ENCODE measurements at regions not wholly inside any gene's neighbourhood (a gene's known extent, or its start where the extent isn't known, plus 50 kb on each side); places are given as distances from the start of the nearest gene placed in this dataset.

DNA sequence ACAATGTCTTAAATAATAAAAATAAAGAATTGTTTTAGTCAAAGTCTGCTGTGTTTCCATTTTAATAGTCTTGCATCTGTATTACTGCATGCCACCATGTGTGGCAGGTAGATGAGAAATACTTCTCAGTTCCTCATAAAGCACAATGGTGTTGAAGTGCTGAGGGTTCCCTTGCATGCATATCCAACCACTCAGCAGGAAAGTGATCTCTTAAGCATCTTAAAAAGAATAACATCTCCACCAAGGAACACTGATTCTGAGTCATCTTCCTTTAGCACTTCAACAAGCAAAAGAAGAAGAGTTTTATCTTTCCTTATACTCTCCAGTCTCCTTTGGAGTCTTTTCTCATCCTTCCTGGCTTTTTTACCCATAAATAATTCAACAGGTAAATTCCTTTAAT lies 602.0 kb downstream of the TBL1XR1 start:
- H3K4me3 ChIP-seq (ENCODE audit: low read depth, low read length): no peak overlapping the region
- DNase-seq: no peak
- TF ChIP-seq, protein P1, sequence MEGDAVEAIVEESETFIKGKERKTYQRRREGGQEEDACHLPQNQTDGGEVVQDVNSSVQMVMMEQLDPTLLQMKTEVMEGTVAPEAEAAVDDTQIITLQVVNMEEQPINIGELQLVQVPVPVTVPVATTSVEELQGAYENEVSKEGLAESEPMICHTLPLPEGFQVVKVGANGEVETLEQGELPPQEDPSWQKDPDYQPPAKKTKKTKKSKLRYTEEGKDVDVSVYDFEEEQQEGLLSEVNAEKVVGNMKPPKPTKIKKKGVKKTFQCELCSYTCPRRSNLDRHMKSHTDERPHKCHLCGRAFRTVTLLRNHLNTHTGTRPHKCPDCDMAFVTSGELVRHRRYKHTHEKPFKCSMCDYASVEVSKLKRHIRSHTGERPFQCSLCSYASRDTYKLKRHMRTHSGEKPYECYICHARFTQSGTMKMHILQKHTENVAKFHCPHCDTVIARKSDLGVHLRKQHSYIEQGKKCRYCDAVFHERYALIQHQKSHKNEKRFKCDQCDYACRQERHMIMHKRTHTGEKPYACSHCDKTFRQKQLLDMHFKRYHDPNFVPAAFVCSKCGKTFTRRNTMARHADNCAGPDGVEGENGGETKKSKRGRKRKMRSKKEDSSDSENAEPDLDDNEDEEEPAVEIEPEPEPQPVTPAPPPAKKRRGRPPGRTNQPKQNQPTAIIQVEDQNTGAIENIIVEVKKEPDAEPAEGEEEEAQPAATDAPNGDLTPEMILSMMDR (IDR thresholded peaks at IDR 0.05; ENCODE audit: low read depth, low read length, missing control alignments): no peak
- H3K27me3 ChIP-seq (replicated peaks): no peaks in the 10 kb centered on the region
- in situ Hi-C loops (cut with HindIII; ENCODE audit: low pct_ligation_motif_present, low sequenced_read_pairs): no loop called here
- no peak overlapping the region for H3K27ac ChIP-seq
- no peaks in the 10 kb centered on the region for H3K36me3 ChIP-seq (replicated peaks)

DNA sequence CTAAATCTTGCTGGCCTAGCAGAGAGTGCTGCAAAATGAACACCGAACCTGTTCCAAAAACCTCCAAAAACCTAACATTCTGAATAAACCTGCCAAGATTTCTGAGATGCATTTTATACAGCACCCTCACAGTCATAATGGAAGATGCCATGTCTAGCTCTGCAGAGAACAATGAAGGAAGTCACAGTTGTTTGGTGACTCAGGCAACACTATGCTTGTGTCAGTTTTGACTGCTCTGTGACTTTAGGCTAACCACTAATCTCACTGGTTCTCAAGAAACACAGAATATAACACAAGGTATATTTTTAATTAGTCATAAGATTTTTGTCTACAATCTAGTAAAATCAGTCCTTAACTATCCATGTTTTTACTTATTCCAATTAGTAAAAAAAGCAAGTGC lies 606.6 kb downstream of the TBL1XR1 start:
- DNase-seq: no peak
- in situ Hi-C loops (cut with HindIII; ENCODE audit: low pct_ligation_motif_present, low sequenced_read_pairs): no loop called here
- H3K36me3 ChIP-seq (replicated peaks): no peaks in the 10 kb centered on the region
- TF ChIP-seq, protein P1 (IDR thresholded peaks at IDR 0.05; ENCODE audit: low read depth, low read length, missing control alignments): no peak
- H3K27ac ChIP-seq: no peak overlapping the region
- no peak overlapping the region for H3K4me3 ChIP-seq (ENCODE audit: low read depth, low read length)
- no peaks in the 10 kb centered on the region for H3K27me3 ChIP-seq (replicated peaks)

- DNase-seq: no peak
- Histone ChIP-seq H3K27me3 (replicated peaks) (no peaks in the 10 kb centered on the region), H3K36me3 (replicated peaks) (no peaks in the 10 kb centered on the region), H3K4me3 (ENCODE audit: low read depth, low read length) (no peak overlapping the region), H3K27ac (no peak overlapping the region)
- in situ Hi-C loops (cut with HindIII; ENCODE audit: low pct_ligation_motif_present, low sequenced_read_pairs): no loop called here
- TF ChIP-seq, protein P1 (IDR thresholded peaks at IDR 0.05; ENCODE audit: low read depth, low read length, missing control alignments): no peak
Observed at GRCh38 chr3:176587089-176587488, 610.2 kb downstream of the TBL1XR1 start.

- Histone ChIP-seq H3K36me3 (replicated peaks) (no peaks in the 10 kb centered on the region), H3K27ac (peak overlapping the region; percentile 81)
Observed at GRCh38 chr3:176584413-176585176, 612.7 kb downstream of the TBL1XR1 start.

GRCh38 chr3:176583956-176584355 lies 613.3 kb downstream of the TBL1XR1 start:
- H3K4me3 ChIP-seq (ENCODE audit: low read depth, low read length): no peak overlapping the region
- no peaks in the 10 kb centered on the region for H3K27me3 ChIP-seq (replicated peaks)
- no peak for DNase-seq
- H3K27ac ChIP-seq: peak overlapping the region; percentile 81
- TF ChIP-seq, protein P1 (IDR thresholded peaks at IDR 0.05; ENCODE audit: low read depth, low read length, missing control alignments): no peak
- in situ Hi-C loops (cut with HindIII; ENCODE audit: low pct_ligation_motif_present, low sequenced_read_pairs): no loop called here
- H3K36me3 ChIP-seq (replicated peaks): no peaks in the 10 kb centered on the region

More at GRCh38 chr3:176584413-176585176, 612.7 kb downstream of the TBL1XR1 start:
- in situ Hi-C loops (cut with HindIII; ENCODE audit: low pct_ligation_motif_present, low sequenced_read_pairs): no loop called here
- peak; percentile 14 for DNase-seq
- TF ChIP-seq, protein P1 (IDR thresholded peaks at IDR 0.05; ENCODE audit: low read depth, low read length, missing control alignments): no peak
- Histone ChIP-seq H3K4me3 (ENCODE audit: low read depth, low read length) (no peak overlapping the region), H3K27me3 (replicated peaks) (no peaks in the 10 kb centered on the region)

DNA sequence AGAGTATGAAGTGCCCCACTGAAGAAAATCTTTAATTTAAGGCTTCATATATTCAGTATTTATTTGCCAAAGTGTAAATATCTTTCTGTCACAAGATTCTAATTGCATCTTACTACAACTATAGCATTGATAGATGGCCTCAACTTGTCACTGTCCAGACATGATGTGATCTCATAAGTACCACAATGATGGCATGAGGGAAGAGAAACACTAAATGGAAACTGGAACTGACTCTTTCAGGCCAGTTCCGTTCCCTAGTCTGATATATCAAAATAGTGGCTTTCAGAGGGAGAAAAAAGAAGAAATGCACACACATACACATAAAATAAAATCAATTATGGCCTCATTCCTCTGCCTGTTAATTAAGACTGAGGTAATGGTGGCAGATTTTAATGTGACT lies 615.7 kb downstream of the TBL1XR1 start:
- no peak for DNase-seq
- H3K36me3 ChIP-seq (replicated peaks): no peaks in the 10 kb centered on the region
- H3K4me3 ChIP-seq (ENCODE audit: low read depth, low read length): no peak overlapping the region
- in situ Hi-C loops (cut with HindIII; ENCODE audit: low pct_ligation_motif_present, low sequenced_read_pairs): no loop called here
- H3K27ac ChIP-seq: no peak overlapping the region
- TF ChIP-seq, protein P1 (IDR thresholded peaks at IDR 0.05; ENCODE audit: low read depth, low read length, missing control alignments): no peak
- H3K27me3 ChIP-seq (replicated peaks): no peaks in the 10 kb centered on the region
